IMR-90 (cell line): ENCODE measurements at regions not wholly inside any gene's neighbourhood (a gene's known extent, or its start where the extent isn't known, plus 50 kb on each side); places are given as distances from the start of the nearest gene placed in this dataset.
A peak's percentile ranks its signal among the peaks of the same experiment; 100 is the strongest.

Experiments
- ATAC-seq: fragments of 200-7000 bp; cut with Tn5 transposase; 2 replicates; pipeline ENCODE4 v1.9.1; 2020; ENCODE audit warnings: low read depth, mild to moderate bottlenecking, moderate library complexity
- BruUV-seq: library from RNA; stranded (reverse); fragments of 400-500 nt; replicated peaks from 2 replicates; lab custom pipeline; 2021; lab: Mats Ljungman, UMichigan
- CTCF ChIA-PET: fragments of 300-600 bp; formaldehyde crosslinking; extraction: SDS; loops from one replicate; lab custom pipeline; 2021; ENCODE audit warnings: antibody characterized with exemption; lab: Yijun Ruan, JAX
- POLR2A ChIA-PET: fragments of 300-600 bp; sonication (Branson Sonifier 250); formaldehyde crosslinking; loops from one replicate; lab custom pipeline; 2022; ENCODE audit warnings: antibody characterized with exemption; ENCODE audit not compliant: unreplicated experiment; lab: Charles Lee
- DNase-seq: peaks from one replicate; pipeline ENCODE4 v3.0.0; 2013
- H2AFZ ChIP-seq: replicated peaks from 2 replicates; pipeline ENCODE3; 2013; ENCODE audit warnings: low read length, mild to moderate bottlenecking; ENCODE audit not compliant: poor library complexity
- H2AK5ac ChIP-seq: 2 replicates; pipeline ENCODE4 v1.6.1; 2013; ENCODE audit warnings: low read depth, low read length, inconsistent platforms
- H2AK9ac ChIP-seq: replicated peaks from 2 replicates; pipeline ENCODE3; 2013; ENCODE audit warnings: mild to moderate bottlenecking, low read depth, low read length, moderate library complexity; ENCODE audit not compliant: poor library complexity
- H2BK120ac ChIP-seq: 2 replicates; pipeline ENCODE4 v1.6.1; 2013; ENCODE audit warnings: low read depth, low read length, inconsistent platforms
- H2BK15ac ChIP-seq: 3 replicates; pipeline ENCODE4 v1.6.1; 2013; ENCODE audit warnings: low read depth, low read length, inconsistent platforms
- H2BK20ac ChIP-seq: 2 replicates; pipeline ENCODE4 v1.6.1; 2013; ENCODE audit warnings: low read depth, mild to moderate bottlenecking, inconsistent platforms, low read length, moderate library complexity
- H2BK5ac ChIP-seq: 2 replicates; pipeline ENCODE4 v1.6.1; 2013; ENCODE audit warnings: mild to moderate bottlenecking, low read depth, low read length, inconsistent platforms; ENCODE audit not compliant: poor library complexity, severe bottlenecking
- H3K14ac ChIP-seq: replicated peaks from 2 replicates; pipeline ENCODE4 v1.6.1; 2013; ENCODE audit warnings: low read depth, low read length, inconsistent platforms
- H3K18ac ChIP-seq: 2 replicates; pipeline ENCODE4 v1.6.1; 2013; ENCODE audit warnings: low read depth, low read length, control low read depth
- H3K23ac ChIP-seq: 2 replicates; pipeline ENCODE4 v1.6.1; 2013; ENCODE audit warnings: low read depth, low read length, inconsistent platforms
- H3K27ac ChIP-seq: 2 replicates; pipeline ENCODE4 v1.5.1; 2013; ENCODE audit warnings: mild to moderate bottlenecking, control low read depth, low read length; ENCODE audit not compliant: insufficient read depth
- H3K27me3 ChIP-seq: 2 replicates; pipeline ENCODE4 v1.6.1; 2013; ENCODE audit warnings: low read length; ENCODE audit not compliant: control insufficient read depth, insufficient read depth
- H3K36me3 ChIP-seq: 2 replicates; pipeline ENCODE4 v1.6.1; 2013; ENCODE audit warnings: low read length, mixed read lengths; ENCODE audit not compliant: control insufficient read depth, insufficient read depth
- H3K4ac ChIP-seq: 2 replicates; pipeline ENCODE4 v1.6.1; 2013; ENCODE audit warnings: low read depth, low read length, inconsistent platforms
- H3K4me1 ChIP-seq: 2 replicates; pipeline ENCODE4 v1.6.1; 2013; ENCODE audit warnings: low read length, mixed read lengths; ENCODE audit not compliant: control insufficient read depth, insufficient read depth
- H3K4me2 ChIP-seq: 2 replicates; pipeline ENCODE4 v1.6.1; 2013; ENCODE audit warnings: low read depth, mild to moderate bottlenecking, control low read depth, low read length, moderate library complexity
- H3K4me3 ChIP-seq: 2 replicates; pipeline ENCODE4 v1.5.1; 2013; ENCODE audit warnings: low read depth, mild to moderate bottlenecking, control low read depth, low read length, moderate library complexity; ENCODE audit not compliant: insufficient read depth
- H3K56ac ChIP-seq: 2 replicates; pipeline ENCODE4 v1.6.1; 2013; ENCODE audit warnings: low read length, inconsistent platforms; ENCODE audit not compliant: insufficient read depth; ENCODE audit errors: extremely low read depth
- H3K79me1 ChIP-seq, 2 experiments: 2 replicates each; pipeline ENCODE4 v1.6.1; 2013; ENCODE audit warnings: low read length in 2 of 2, inconsistent platforms in 1 of 2, low read depth in 1 of 2
- H3K9ac ChIP-seq: 2 replicates; pipeline ENCODE4 v1.6.1; 2013; ENCODE audit warnings: low read depth, low read length, control low read depth
- H3K9me1 ChIP-seq: 2 replicates; pipeline ENCODE4 v1.6.1; 2013; ENCODE audit warnings: low read length, inconsistent platforms; ENCODE audit not compliant: insufficient read depth
- H3K9me3 ChIP-seq: 2 replicates; pipeline ENCODE4 v1.6.1; 2013; ENCODE audit warnings: low read length; ENCODE audit not compliant: control insufficient read depth, insufficient read depth
- H4K20me1 ChIP-seq: 2 replicates; pipeline ENCODE4 v1.6.1; 2013; ENCODE audit warnings: low read length, inconsistent platforms; ENCODE audit not compliant: insufficient read depth
- H4K5ac ChIP-seq: 2 replicates; pipeline ENCODE4 v1.6.1; 2013; ENCODE audit warnings: mild to moderate bottlenecking, low read depth, low read length, control low read depth
- H4K8ac ChIP-seq, 2 experiments: 2 replicates each; pipeline ENCODE4 v1.6.1; 2013; ENCODE audit warnings: low read depth in 2 of 2, low read length in 2 of 2, control low read depth in 1 of 2, inconsistent platforms in 1 of 2
- H4K91ac ChIP-seq: 2 replicates; pipeline ENCODE4 v1.6.1; 2013; ENCODE audit warnings: low read depth, low read length, inconsistent platforms; ENCODE audit not compliant: insufficient read depth
- RFX5 ChIP-seq: IDR thresholded peaks from 2 replicates; pipeline ENCODE4 v1.8.0; 2012; ENCODE audit warnings: low read depth, mild to moderate bottlenecking, low read length, moderate library complexity
- dilution Hi-C: fragments of 300-500 bp; cut with HindIII; formaldehyde crosslinking; loops from one replicate; pipeline ENCODE4 v1.14.3; 2018; ENCODE audit warnings: low sequenced_read_pairs; ENCODE audit not compliant: unreplicated experiment
- in situ Hi-C: fragments of 300-500 bp; cut with MboI; formaldehyde crosslinking; loops from 3 replicates; pipeline ENCODE4 v1.14.3; 2019; ENCODE audit warnings: low sequenced_read_pairs, inconsistent platforms, mixed read lengths
- intact Hi-C: fragments of 100-400 bp; cut with micrococcal nuclease; formaldehyde crosslinking; loops from 2 replicates; pipeline ENCODE4 v1.10.0; 2022
- TF ChIP-seq, protein P1 (sequence below): conservative IDR thresholded peaks from 2 replicates; pipeline ENCODE4 v1.5.1; 2012; ENCODE audit warnings: mild to moderate bottlenecking, low read depth, low read length, improper control_type of control experiment

- H2BK15ac ChIP-seq, result peak overlapping the region; percentile 70; the same call in 1 of the 3 replicates
- H3K9me1 ChIP-seq, result no peaks in the 10 kb centered on the region
- H2AK5ac ChIP-seq, result peak overlapping the region; percentile 35; the same call in 1 of the 2 replicates
- BruUV-seq, result no TSS peak
- H2BK120ac ChIP-seq, result no peak overlapping the region; the same call in 1 of the 2 replicates
- no peak overlapping the region; the same call in 1 of the 2 replicates for H3K56ac ChIP-seq
- peak overlapping the region; percentile 69 for H3K4ac ChIP-seq
- ATAC-seq (peak; percentile 47), DNase-seq (peak; percentile 68)
- dilution Hi-C loops (no loop called here), intact Hi-C loops (no loop called here), in situ Hi-C loops (no loop called here)
- H2AK9ac ChIP-seq, result no peak overlapping the region
- peak overlapping the region in 1 of 2 experiments; percentile 77; a peak in 2 of 4 replicates for H4K8ac ChIP-seq
- H3K36me3 ChIP-seq, result no peaks in the 10 kb centered on the region
- ChIA-PET CTCF (interaction anchor here (0.5 kb wide), 1 partner anchor 1051 kb away, joined by 3 read pairs; no protein-coding TSS in a partner anchor), POLR2A (no interaction called here)
- no peak overlapping the region; the same call in 1 of the 2 replicates for H2BK20ac ChIP-seq
- H3K4me3 ChIP-seq, result no peak overlapping the region
- peaks cover 2% of the 10 kb centered on the region; the same call in 1 of the 2 replicates for H3K9me3 ChIP-seq
- no peaks in the 10 kb centered on the region for H4K20me1 ChIP-seq
- no peak overlapping the region for H3K4me2 ChIP-seq
- H3K27me3 ChIP-seq, result no peaks in the 10 kb centered on the region
- no peaks in the 10 kb centered on the region; the same call in 1 of the 2 replicates for H3K4me1 ChIP-seq
- H3K9ac ChIP-seq, result no peak overlapping the region
- TF ChIP-seq RFX5, result no peak
- TF ChIP-seq, protein P1, sequence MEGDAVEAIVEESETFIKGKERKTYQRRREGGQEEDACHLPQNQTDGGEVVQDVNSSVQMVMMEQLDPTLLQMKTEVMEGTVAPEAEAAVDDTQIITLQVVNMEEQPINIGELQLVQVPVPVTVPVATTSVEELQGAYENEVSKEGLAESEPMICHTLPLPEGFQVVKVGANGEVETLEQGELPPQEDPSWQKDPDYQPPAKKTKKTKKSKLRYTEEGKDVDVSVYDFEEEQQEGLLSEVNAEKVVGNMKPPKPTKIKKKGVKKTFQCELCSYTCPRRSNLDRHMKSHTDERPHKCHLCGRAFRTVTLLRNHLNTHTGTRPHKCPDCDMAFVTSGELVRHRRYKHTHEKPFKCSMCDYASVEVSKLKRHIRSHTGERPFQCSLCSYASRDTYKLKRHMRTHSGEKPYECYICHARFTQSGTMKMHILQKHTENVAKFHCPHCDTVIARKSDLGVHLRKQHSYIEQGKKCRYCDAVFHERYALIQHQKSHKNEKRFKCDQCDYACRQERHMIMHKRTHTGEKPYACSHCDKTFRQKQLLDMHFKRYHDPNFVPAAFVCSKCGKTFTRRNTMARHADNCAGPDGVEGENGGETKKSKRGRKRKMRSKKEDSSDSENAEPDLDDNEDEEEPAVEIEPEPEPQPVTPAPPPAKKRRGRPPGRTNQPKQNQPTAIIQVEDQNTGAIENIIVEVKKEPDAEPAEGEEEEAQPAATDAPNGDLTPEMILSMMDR, result no peak
- H3K18ac ChIP-seq, result no peak overlapping the region; the same call in 1 of the 2 replicates
- no peak overlapping the region for H3K27ac ChIP-seq
- no peak overlapping the region for H4K5ac ChIP-seq
- no peak overlapping the region for H3K14ac ChIP-seq
- H2BK5ac ChIP-seq, result peak overlapping the region; percentile 38
- H3K79me1 ChIP-seq, result no peaks in the 10 kb centered on the region
- H3K23ac ChIP-seq, result 0 out of 2 replicates have a peak overlapping the region, but pooled peaks have one; percentile 15
- no peak overlapping the region for H2AFZ ChIP-seq
- H4K91ac ChIP-seq, result no peak overlapping the region
These were observed 1442.8 kb upstream of the PCDH7 start for GRCh38 chr4:29277381-29277780.
